HG03045 (cell line): ENCODE measurements at regions not wholly inside any gene's neighbourhood (a gene's known extent, or its start where the extent isn't known, plus 50 kb on each side); places are given as distances from the start of the nearest gene placed in this dataset.

Source experiments
- ATAC-seq: cut with Tn5 transposase; IDR thresholded peaks from one replicate; pipeline ENCODE4 v1.9.1; 2021; ENCODE audit warnings: mild to moderate bottlenecking, moderate library complexity; ENCODE audit not compliant: unreplicated experiment

GRCh38 chr10:113252650-113253618 is 299.9 kb upstream of the HABP2 start:
- ATAC-seq = no peak

- no peak for ATAC-seq
Observed at GRCh38 chr10:113259576-113260226, 293.2 kb upstream of the HABP2 start.

GRCh38 chr10:113261161-113261560 is 291.7 kb upstream of the HABP2 start:
- no peak for ATAC-seq

GRCh38 chr10:113261611-113262091 is 291.2 kb upstream of the HABP2 start:
- no peak for ATAC-seq

GRCh38 chr10:113263056-113263455 is 289.8 kb upstream of the HABP2 start:
- no peak for ATAC-seq

GRCh38 chr10:113264333-113265131 is 288.3 kb upstream of the HABP2 start:
- ATAC-seq = no peak

- no peak for ATAC-seq
Observed at GRCh38 chr10:113266147-113266546, 286.7 kb upstream of the HABP2 start.

- no peak for ATAC-seq
Observed at GRCh38 chr10:113267619-113268562, 285.0 kb upstream of the HABP2 start.

GRCh38 chr10:113269333-113269732 is 283.5 kb upstream of the HABP2 start:
- no peak for ATAC-seq

- ATAC-seq = no peak
Observed at GRCh38 chr10:113272511-113272910, 280.3 kb upstream of the HABP2 start.

- ATAC-seq = no peak
Observed at GRCh38 chr10:113273181-113274163, 279.4 kb upstream of the HABP2 start.

GRCh38 chr10:113274176-113274829 is 278.6 kb upstream of the HABP2 start:
- ATAC-seq = no peak

GRCh38 chr10:113278221-113278620 is 274.6 kb upstream of the HABP2 start:
- ATAC-seq = no peak

- no peak for ATAC-seq
Observed at GRCh38 chr10:113278664-113279063, 274.2 kb upstream of the HABP2 start.

GRCh38 chr10:113279262-113279661 is 273.6 kb upstream of the HABP2 start:
- ATAC-seq = no peak

GRCh38 chr10:113282564-113282963 is 270.3 kb upstream of the HABP2 start:
- no peak for ATAC-seq

- no peak for ATAC-seq
Observed at GRCh38 chr10:113283189-113283588, 269.7 kb upstream of the HABP2 start.

- no peak for ATAC-seq
Observed at GRCh38 chr10:113284635-113285034, 268.2 kb upstream of the HABP2 start.
